Caco-2 (cell line): ENCODE measurements at regions not wholly inside any gene's neighbourhood (a gene's known extent, or its start where the extent isn't known, plus 50 kb on each side); places are given as distances from the start of the nearest gene placed in this dataset.

Experiments used
- BruUV-seq: library from RNA; stranded (reverse); fragments of 400-500 nt; replicated peaks from 2 replicates; lab custom pipeline; 2021; lab: Mats Ljungman, UMichigan
- CTCF ChIA-PET: fragments of 300-600 bp; sonication (Branson Sonifier 250); formaldehyde crosslinking; loops from one replicate; lab custom pipeline; 2022; ENCODE audit warnings: antibody characterized with exemption; lab: Charles Lee
- POLR2A ChIA-PET: fragments of 300-600 bp; sonication (Branson Sonifier 250); formaldehyde crosslinking; loops from one replicate; lab custom pipeline; 2022; ENCODE audit warnings: antibody characterized with exemption; lab: Charles Lee
- DNase-seq, 2 experiments: peaks; one replicate each; pipeline versions ENCODE4 v3.0.0 to v3.0.0-alpha.2; 2020 to 2022
- H3K27me3 ChIP-seq: replicated peaks from 2 replicates; pipeline ENCODE4 v1.6.0; 2011; ENCODE audit warnings: low read length; ENCODE audit not compliant: control insufficient read depth, insufficient read depth
- H3K36me3 ChIP-seq: 2 replicates; pipeline ENCODE4 v1.5.1; 2011; ENCODE audit warnings: low read length; ENCODE audit not compliant: control insufficient read depth, insufficient read depth
- H3K4me1 ChIP-seq: fragments of 250-450 bp; sonication (Bioruptor Pico); 2 replicates; pipeline ENCODE4 v1.5.1; 2020; ENCODE audit warnings: mild to moderate bottlenecking
- H3K4me3 ChIP-seq: 2 replicates; pipeline ENCODE4 v1.5.1; 2011; ENCODE audit warnings: low read depth, mild to moderate bottlenecking, control low read depth, low read length
- H3K9me3 ChIP-seq: fragments of 250-450 bp; sonication (Bioruptor Pico); 2 replicates; pipeline ENCODE4 v1.5.1; 2020; ENCODE audit warnings: mild to moderate bottlenecking, moderate library complexity
- H3K27ac Mint-ChIP-seq: one replicate; pipeline ENCODE4 v1.8.0; 2022; ENCODE audit warnings: mixed read lengths; ENCODE audit not compliant: unreplicated experiment
- H3K27me3 Mint-ChIP-seq: one replicate; pipeline ENCODE4 v1.8.0; 2022; ENCODE audit warnings: mixed read lengths; ENCODE audit not compliant: insufficient read depth, unreplicated experiment
- H3K36me3 Mint-ChIP-seq: one replicate; pipeline ENCODE4 v1.8.0; 2022; ENCODE audit warnings: mild to moderate bottlenecking, mixed read lengths; ENCODE audit not compliant: insufficient read depth, unreplicated experiment
- H3K4me1 Mint-ChIP-seq: one replicate; pipeline ENCODE4 v1.8.0; 2022; ENCODE audit warnings: low read depth, mixed read lengths; ENCODE audit not compliant: unreplicated experiment
- H3K4me3 Mint-ChIP-seq: one replicate; pipeline ENCODE4 v1.8.0; 2022; ENCODE audit warnings: mild to moderate bottlenecking, moderate library complexity, mixed read lengths; ENCODE audit not compliant: unreplicated experiment
- H3K9me3 Mint-ChIP-seq: one replicate; pipeline ENCODE4 v1.8.0; 2022; ENCODE audit warnings: mixed read lengths; ENCODE audit not compliant: unreplicated experiment
- CTCF ChIP-seq, 2 experiments: fragments of 200-600 bp in 1 of 2; IDR thresholded peaks; 1 replicate in 1 of 2; 2 replicates in 1 of 2; pipeline versions ENCODE4 v1.5.1 to v1.8.0; 2011 to 2022; ENCODE audit warnings: antibody characterized with exemption in 1 of 2, control low read depth in 1 of 2, inconsistent platforms in 1 of 2, low read depth in 1 of 2, low read length in 1 of 2, mild to moderate bottlenecking in 1 of 2, moderate library complexity in 1 of 2; ENCODE audit not compliant: insufficient read depth in 1 of 2, severe bottlenecking in 1 of 2, unreplicated experiment in 1 of 2
- intact Hi-C: fragments of 100-400 bp; cut with micrococcal nuclease; formaldehyde crosslinking; loops from one replicate; pipeline ENCODE4 v1.10.0; 2022; ENCODE audit not compliant: unreplicated experiment

DNA sequence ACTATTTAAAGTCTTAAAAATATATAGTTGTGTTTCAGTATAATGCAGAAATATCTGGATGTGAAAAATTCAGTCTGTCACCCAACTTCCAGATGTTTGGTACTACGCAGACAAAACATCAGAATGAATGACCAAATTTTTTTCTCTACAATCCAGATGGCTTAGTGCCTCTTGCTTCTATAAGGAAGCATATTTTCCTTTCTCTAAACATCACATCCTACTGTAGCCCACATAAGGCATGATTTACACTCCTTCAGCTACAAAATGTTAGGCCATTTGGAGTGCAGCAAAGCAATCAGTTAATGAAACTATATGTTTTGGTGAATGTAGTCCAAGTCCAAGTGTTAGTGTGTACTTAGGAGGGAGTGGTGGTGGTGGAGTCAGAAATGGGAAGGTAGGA is 162.9 kb upstream of the SIX2 start:
- POLR2A ChIA-PET = no interaction called here
- no peak for TF ChIP-seq CTCF (IDR thresholded peaks at IDR 0.05; ENCODE audit: insufficient read depth in 1 of 2, low read depth in 1 of 2, low read length in 1 of 2, severe bottlenecking in 1 of 2, unreplicated experiment in 1 of 2)
- DNase-seq = no peak
- Histone ChIP-seq H3K4me1 (no peaks in the 10 kb centered on the region), H3K36me3 (no peaks in the 10 kb centered on the region), H3K4me3 (no peak overlapping the region), H3K9me3 (no peaks in the 10 kb centered on the region), H3K27me3 (peaks cover 4% of the 10 kb centered on the region)
- BruUV-seq = no TSS peak
- Mint-ChIP-seq H3K4me3 (no peak overlapping the region), H3K36me3 (no peaks in the 10 kb centered on the region), H3K27me3 (peaks cover 23% of the 10 kb centered on the region), H3K27ac (no peak overlapping the region), H3K4me1 (no peaks in the 10 kb centered on the region), H3K9me3 (no peaks in the 10 kb centered on the region)
- CTCF ChIA-PET = no interaction called here
- intact Hi-C loops = no loop called here

GRCh38 chr2:45171136-45171501 is 161.9 kb upstream of the SIX2 start:
- H3K4me1 Mint-ChIP-seq = no peaks in the 10 kb centered on the region

DNA sequence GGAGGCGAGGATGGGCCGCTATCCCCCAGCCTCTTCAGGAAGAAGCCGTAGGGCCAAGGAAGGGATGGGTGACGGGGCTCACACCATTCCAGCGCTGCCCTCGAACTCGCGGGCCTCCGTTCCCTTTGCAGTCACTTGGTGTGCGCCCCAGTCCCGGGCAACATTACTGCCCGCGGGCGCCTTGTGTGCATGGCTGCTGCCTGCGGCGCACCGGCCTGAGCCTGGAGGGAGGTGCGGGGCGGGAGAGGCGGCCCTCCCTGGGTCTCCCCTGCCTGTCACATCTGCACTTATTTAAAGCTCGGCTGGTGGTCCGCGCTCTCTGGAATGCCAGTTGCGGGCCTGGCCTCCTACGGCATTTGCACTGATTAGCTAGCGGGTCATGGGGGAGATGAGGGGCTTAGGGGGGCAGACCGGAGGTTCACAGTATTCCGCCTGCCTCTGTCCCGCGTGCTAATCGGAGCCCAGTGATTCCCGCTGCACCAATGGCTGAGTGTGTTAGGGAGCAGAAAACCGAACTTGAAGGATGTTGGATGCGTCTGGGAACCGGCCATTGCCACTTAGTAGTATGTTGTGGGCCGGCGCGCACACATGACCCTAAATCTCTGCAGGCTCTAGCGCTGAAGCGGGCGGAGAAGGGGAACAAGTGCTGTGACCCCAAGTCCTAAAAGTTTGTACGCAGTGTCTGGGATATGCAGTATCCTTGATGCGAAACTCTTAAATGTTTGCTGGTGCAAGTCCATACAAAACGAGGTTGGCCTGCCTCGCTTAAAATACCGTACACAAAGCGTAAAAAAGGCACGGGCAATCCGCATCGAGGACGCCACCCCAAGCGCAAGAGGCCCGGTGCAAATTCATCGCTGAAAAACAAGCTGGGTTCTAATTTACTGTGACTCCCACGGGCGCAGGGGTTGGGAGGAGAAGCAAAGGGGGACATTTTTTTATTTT is 161.2 kb upstream of the SIX2 start:
- no peak for DNase-seq
- Histone ChIP-seq H3K36me3 (no peaks in the 10 kb centered on the region), H3K4me3 (no peak overlapping the region), H3K27me3 (peaks cover 4% of the 10 kb centered on the region), H3K9me3 (no peaks in the 10 kb centered on the region), H3K4me1 (no peaks in the 10 kb centered on the region)
- Mint-ChIP-seq H3K4me3 (no peak overlapping the region), H3K27ac (no peak overlapping the region), H3K4me1 (no peaks in the 10 kb centered on the region), H3K27me3 (peaks cover 19% of the 10 kb centered on the region), H3K9me3 (no peaks in the 10 kb centered on the region), H3K36me3 (no peaks in the 10 kb centered on the region)
- intact Hi-C loops = no loop called here
- CTCF ChIA-PET = interaction anchor here (0.7 kb wide), 1 partner anchor 165 kb away, joined by 3 read pairs; no protein-coding TSS in a partner anchor
- POLR2A ChIA-PET = no interaction called here
- no peak for TF ChIP-seq CTCF (IDR thresholded peaks at IDR 0.05; ENCODE audit: insufficient read depth in 1 of 2, low read depth in 1 of 2, low read length in 1 of 2, severe bottlenecking in 1 of 2, unreplicated experiment in 1 of 2)
- no TSS peak for BruUV-seq

More at GRCh38 chr2:45171136-45171501, 161.9 kb upstream of the SIX2 start:
- Histone ChIP-seq H3K4me3 (no peak overlapping the region), H3K9me3 (no peaks in the 10 kb centered on the region), H3K27me3 (peaks cover 4% of the 10 kb centered on the region), H3K36me3 (no peaks in the 10 kb centered on the region), H3K4me1 (no peaks in the 10 kb centered on the region)
- BruUV-seq = no TSS peak
- no peak for DNase-seq
- Mint-ChIP-seq H3K27ac (no peak overlapping the region), H3K9me3 (no peaks in the 10 kb centered on the region), H3K36me3 (no peaks in the 10 kb centered on the region), H3K4me3 (no peak overlapping the region), H3K27me3 (peaks cover 19% of the 10 kb centered on the region)
- intact Hi-C loops = no loop called here
- POLR2A ChIA-PET = no interaction called here
- CTCF ChIA-PET = no interaction called here
- no peak for TF ChIP-seq CTCF (IDR thresholded peaks at IDR 0.05; ENCODE audit: insufficient read depth in 1 of 2, low read depth in 1 of 2, low read length in 1 of 2, severe bottlenecking in 1 of 2, unreplicated experiment in 1 of 2)
